HAP-1 (cell line): ENCODE measurements at regions not wholly inside any gene's neighbourhood (a gene's known extent, or its start where the extent isn't known, plus 50 kb on each side); places are given as distances from the start of the nearest gene placed in this dataset.

Source experiments
- DNase-seq, 2 experiments: peaks; one replicate each; pipeline ENCODE4 v3.0.0-alpha.2; 2016 to 2020; ENCODE audit warnings: low spot score in 2 of 2
- H3K27me3 ChIP-seq: fragments of 250-450 bp; sonication (Bioruptor Pico); 2 replicates; pipeline ENCODE4 v1.5.1; 2020; ENCODE audit warnings: low read depth, mild to moderate bottlenecking, moderate library complexity
- H3K36me3 ChIP-seq: fragments of 250-450 bp; sonication (Bioruptor Pico); replicated peaks from 2 replicates; pipeline ENCODE4 v1.5.1; 2020; ENCODE audit warnings: mild to moderate bottlenecking
- H3K4me1 ChIP-seq: fragments of 250-450 bp; sonication (Bioruptor Pico); 2 replicates; pipeline ENCODE4 v1.5.1; 2020; ENCODE audit warnings: mild to moderate bottlenecking
- H3K4me3 ChIP-seq: fragments of 250-450 bp; sonication (Bioruptor Pico); 2 replicates; pipeline ENCODE4 v1.5.1; 2020; ENCODE audit warnings: mild to moderate bottlenecking, moderate library complexity
- H3K9me3 ChIP-seq: fragments of 250-450 bp; sonication (Bioruptor Pico); 2 replicates; pipeline ENCODE4 v1.5.1; 2020; ENCODE audit warnings: mild to moderate bottlenecking, moderate library complexity
- in situ Hi-C: fragments of 300-500 bp; cut with MboI; formaldehyde crosslinking; loops from 3 replicates; pipeline ENCODE4 v1.14.3; 2020; ENCODE audit warnings: low sequenced_read_pairs, inconsistent platforms, mixed read lengths

GRCh38 chr15:45829336-45830153, 194.7 kb downstream of the SQOR start:
- H3K27me3 ChIP-seq, result no peaks in the 10 kb centered on the region
- DNase-seq, result no peak

GRCh38 chr15:45831787-45832186, 197.0 kb downstream of the SQOR start:
- in situ Hi-C loops, result no loop called here
- H3K4me3 ChIP-seq, result no peak overlapping the region
- H3K9me3 ChIP-seq, result no peaks in the 10 kb centered on the region
- no peaks in the 10 kb centered on the region for H3K36me3 ChIP-seq
- DNase-seq, result no peak
- no peaks in the 10 kb centered on the region for H3K27me3 ChIP-seq
- H3K4me1 ChIP-seq, result no peaks in the 10 kb centered on the region

More at GRCh38 chr15:45829336-45830153, 194.7 kb downstream of the SQOR start:
- Histone ChIP-seq H3K9me3 (no peaks in the 10 kb centered on the region), H3K36me3 (no peaks in the 10 kb centered on the region), H3K4me3 (no peak overlapping the region), H3K4me1 (no peaks in the 10 kb centered on the region)
- in situ Hi-C loops, result no loop called here

DNA sequence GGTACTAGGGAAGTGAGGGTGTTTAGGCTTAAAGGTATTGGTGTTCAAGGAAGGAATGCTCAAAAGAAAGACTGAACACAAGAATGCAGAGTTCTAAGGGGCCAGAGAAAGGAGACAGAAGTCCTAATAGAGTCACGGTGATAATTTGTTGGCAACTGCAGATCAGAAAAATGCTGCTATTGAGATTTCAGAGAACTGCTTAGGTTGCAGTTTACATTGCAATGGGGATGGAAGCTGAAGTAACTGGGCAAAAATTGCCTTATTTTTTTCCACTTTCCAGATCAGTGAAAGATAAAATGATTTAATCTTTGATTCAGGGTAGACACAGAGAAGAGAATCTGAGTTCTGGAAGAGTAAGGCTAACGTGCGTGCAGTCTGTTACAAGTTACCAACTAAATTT, 199.8 kb downstream of the SQOR start:
- no peak overlapping the region for H3K4me3 ChIP-seq
- no peaks in the 10 kb centered on the region for H3K4me1 ChIP-seq
- in situ Hi-C loops, result no loop called here
- H3K36me3 ChIP-seq, result no peaks in the 10 kb centered on the region
- no peaks in the 10 kb centered on the region for H3K9me3 ChIP-seq
- H3K27me3 ChIP-seq, result no peaks in the 10 kb centered on the region; the same call in 1 of the 2 replicates
- DNase-seq, result no peak

DNA sequence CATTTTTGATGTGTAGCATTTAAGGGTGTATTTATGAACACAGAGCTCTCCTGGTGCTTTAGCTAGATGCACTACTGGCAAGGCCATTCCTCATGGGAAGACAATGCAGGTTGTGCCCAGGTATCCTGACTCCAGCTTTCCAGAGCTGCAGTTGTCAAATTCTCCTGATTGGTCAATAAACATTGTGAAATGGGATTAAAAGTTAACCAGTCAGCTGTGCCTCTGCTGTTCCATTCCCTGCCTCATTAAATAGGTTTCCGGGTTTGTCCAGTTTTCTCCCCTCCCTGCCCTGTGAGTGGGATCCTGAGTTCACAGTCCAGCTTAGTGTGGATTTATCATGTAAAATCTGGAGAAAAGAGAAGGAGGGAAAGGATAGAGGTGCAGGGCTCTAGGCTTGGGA, 207.3 kb downstream of the SQOR start:
- no peaks in the 10 kb centered on the region; the same call in 1 of the 2 replicates for H3K27me3 ChIP-seq
- DNase-seq, result no peak
- H3K4me3 ChIP-seq, result no peak overlapping the region
- in situ Hi-C loops, result no loop called here
- H3K36me3 ChIP-seq, result no peaks in the 10 kb centered on the region
- H3K9me3 ChIP-seq, result no peaks in the 10 kb centered on the region
- H3K4me1 ChIP-seq, result no peaks in the 10 kb centered on the region

- Histone ChIP-seq H3K36me3 (no peaks in the 10 kb centered on the region), H3K4me1 (no peaks in the 10 kb centered on the region), H3K4me3 (no peak overlapping the region), H3K9me3 (no peaks in the 10 kb centered on the region), H3K27me3 (no peaks in the 10 kb centered on the region)
- DNase-seq, result no peak
- in situ Hi-C loops, result no loop called here
These were observed 212.8 kb downstream of the SQOR start for GRCh38 chr15:45847645-45848044.

- H3K27me3 ChIP-seq, result no peaks in the 10 kb centered on the region
- DNase-seq, result no peak
- no peaks in the 10 kb centered on the region for H3K9me3 ChIP-seq
- in situ Hi-C loops, result no loop called here
- no peaks in the 10 kb centered on the region for H3K4me1 ChIP-seq
- H3K4me3 ChIP-seq, result no peak overlapping the region
- H3K36me3 ChIP-seq, result no peaks in the 10 kb centered on the region
These were observed 214.3 kb downstream of the SQOR start for GRCh38 chr15:45849136-45849535.

GRCh38 chr15:45854455-45855202, 219.8 kb downstream of the SQOR start:
- in situ Hi-C loops, result no loop called here
- Histone ChIP-seq H3K9me3 (no peaks in the 10 kb centered on the region), H3K4me3 (no peak overlapping the region), H3K4me1 (no peaks in the 10 kb centered on the region), H3K36me3 (no peaks in the 10 kb centered on the region), H3K27me3 (no peaks in the 10 kb centered on the region)
- DNase-seq, result no peak

- Histone ChIP-seq H3K9me3 (no peaks in the 10 kb centered on the region), H3K27me3 (no peaks in the 10 kb centered on the region), H3K36me3 (no peaks in the 10 kb centered on the region), H3K4me3 (no peak overlapping the region), H3K4me1 (no peaks in the 10 kb centered on the region)
- no peak for DNase-seq
- in situ Hi-C loops, result no loop called here
These were observed 220.5 kb downstream of the SQOR start for GRCh38 chr15:45855210-45855906.

- DNase-seq, result no peak
- in situ Hi-C loops, result no loop called here
- no peak overlapping the region for H3K4me3 ChIP-seq
- no peaks in the 10 kb centered on the region for H3K36me3 ChIP-seq
- H3K4me1 ChIP-seq, result no peaks in the 10 kb centered on the region
- no peaks in the 10 kb centered on the region for H3K27me3 ChIP-seq
- no peaks in the 10 kb centered on the region for H3K9me3 ChIP-seq
These were observed 221.2 kb downstream of the SQOR start for GRCh38 chr15:45855907-45856579.

GRCh38 chr15:45857291-45857690, 222.5 kb downstream of the SQOR start:
- Histone ChIP-seq H3K36me3 (no peaks in the 10 kb centered on the region), H3K9me3 (no peaks in the 10 kb centered on the region), H3K4me3 (no peak overlapping the region), H3K27me3 (no peaks in the 10 kb centered on the region), H3K4me1 (no peaks in the 10 kb centered on the region)
- in situ Hi-C loops, result no loop called here
- DNase-seq, result no peak

DNA sequence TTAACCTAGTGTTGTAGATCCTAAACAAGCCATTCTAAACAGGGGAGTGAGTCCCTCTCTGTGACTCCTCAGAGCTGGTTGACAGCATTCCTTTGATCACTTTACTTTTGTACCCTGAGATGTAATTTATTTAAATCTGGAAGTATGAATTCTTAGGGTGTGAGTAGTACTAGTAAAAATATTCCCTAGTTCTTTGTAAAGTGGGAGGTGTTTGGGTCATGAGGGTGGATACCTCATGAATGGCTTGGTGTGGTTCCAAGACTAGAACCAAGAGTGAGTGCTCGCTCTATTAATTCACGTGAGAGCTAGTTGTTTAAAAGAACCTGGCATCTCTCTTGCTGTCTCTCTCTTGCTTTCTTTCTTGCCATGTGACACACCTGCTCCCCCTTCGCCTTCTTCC, 223.7 kb downstream of the SQOR start:
- no peak overlapping the region for H3K4me3 ChIP-seq
- in situ Hi-C loops, result no loop called here

GRCh38 chr15:45862034-45862433, 227.2 kb downstream of the SQOR start:
- no peaks in the 10 kb centered on the region for H3K27me3 ChIP-seq
- H3K4me3 ChIP-seq, result no peak overlapping the region
- H3K9me3 ChIP-seq, result no peaks in the 10 kb centered on the region
- H3K4me1 ChIP-seq, result no peaks in the 10 kb centered on the region
- no peak for DNase-seq
- in situ Hi-C loops, result no loop called here
- H3K36me3 ChIP-seq, result no peaks in the 10 kb centered on the region

More for the DNA sequence above, 223.7 kb downstream of the SQOR start:
- DNase-seq, result no peak
- Histone ChIP-seq H3K4me1 (no peaks in the 10 kb centered on the region), H3K27me3 (no peaks in the 10 kb centered on the region), H3K9me3 (no peaks in the 10 kb centered on the region), H3K36me3 (no peaks in the 10 kb centered on the region)

- Histone ChIP-seq H3K4me3 (no peak overlapping the region), H3K36me3 (no peaks in the 10 kb centered on the region), H3K27me3 (no peaks in the 10 kb centered on the region), H3K4me1 (no peaks in the 10 kb centered on the region), H3K9me3 (no peaks in the 10 kb centered on the region)
- no peak for DNase-seq
- in situ Hi-C loops, result no loop called here
These were observed 229.2 kb downstream of the SQOR start for GRCh38 chr15:45863881-45864580.
